Liver (tissue), 3 donors: ENCODE measurements at regions not wholly inside any gene's neighbourhood (a gene's known extent, or its start where the extent isn't known, plus 50 kb on each side); places are given as distances from the start of the nearest gene placed in this dataset.

Experiments used
- EGR1 ChIP-seq, 2 donors: IDR thresholded peaks; 2 replicates each; pipeline ENCODE4 v1.6.1; 2016 to 2018; ENCODE audit warnings: antibody characterized with exemption in 2 of 2, low read depth in 2 of 2
- GABPA ChIP-seq, 2 donors: IDR thresholded peaks in 1 of 2; conservative IDR thresholded peaks in 1 of 2; 2 replicates each; pipeline ENCODE4 v1.6.1; 2016; ENCODE audit warnings: antibody characterized with exemption in 2 of 2, mild to moderate bottlenecking in 1 of 2, moderate library complexity in 1 of 2
- JUND ChIP-seq, 2 donors: IDR thresholded peaks; 2 replicates each; pipeline ENCODE4 v1.6.1; 2016; ENCODE audit warnings: antibody characterized with exemption in 2 of 2
- RAD21 ChIP-seq, 2 donors: IDR thresholded peaks; 2 replicates each; pipeline ENCODE4 v1.6.1; 2016; ENCODE audit warnings: antibody characterized with exemption in 2 of 2, mild to moderate bottlenecking in 2 of 2
- RXRA ChIP-seq, 2 donors: IDR thresholded peaks; 2 replicates each; pipeline ENCODE4 v1.6.1; 2017 to 2018; ENCODE audit warnings: antibody characterized with exemption in 2 of 2, mild to moderate bottlenecking in 1 of 2
- SP1 ChIP-seq: IDR thresholded peaks from 2 replicates; pipeline ENCODE4 v1.6.1; 2018; ENCODE audit warnings: antibody characterized with exemption, mild to moderate bottlenecking
- TAF1 ChIP-seq: conservative IDR thresholded peaks from 2 replicates; pipeline ENCODE4 v1.6.1; 2016; ENCODE audit warnings: antibody characterized with exemption, mild to moderate bottlenecking
- YY1 ChIP-seq: IDR thresholded peaks from 2 replicates; pipeline ENCODE4 v1.6.1; 2016; ENCODE audit warnings: antibody characterized with exemption, mild to moderate bottlenecking
- TF ChIP-seq, protein P1 (sequence below): fragments of 150-350 bp; IDR thresholded peaks from 2 replicates; pipeline ENCODE4 v1.5.1; 2017; ENCODE audit warnings: improper control_type of control experiment, low read depth, low read length; ENCODE audit not compliant: missing input control
- TF ChIP-seq, protein P2 (sequence below): IDR thresholded peaks from 2 replicates; pipeline ENCODE4 v1.6.1; 2016; ENCODE audit warnings: antibody characterized with exemption
- TF ChIP-seq, protein P3 (sequence below): IDR thresholded peaks from 2 replicates; pipeline ENCODE4 v1.6.1; 2016; ENCODE audit warnings: antibody characterized with exemption, mild to moderate bottlenecking
- TF ChIP-seq, protein P4 (sequence below): IDR thresholded peaks from 2 replicates; pipeline ENCODE4 v1.6.1; 2016; ENCODE audit warnings: antibody characterized with exemption
- TF ChIP-seq, protein P5 (sequence below): IDR thresholded peaks from 2 replicates; pipeline ENCODE4 v1.6.1; 2016; ENCODE audit warnings: antibody characterized with exemption
- donor health status: healthy.
- donor health status: healthy.

DNA sequence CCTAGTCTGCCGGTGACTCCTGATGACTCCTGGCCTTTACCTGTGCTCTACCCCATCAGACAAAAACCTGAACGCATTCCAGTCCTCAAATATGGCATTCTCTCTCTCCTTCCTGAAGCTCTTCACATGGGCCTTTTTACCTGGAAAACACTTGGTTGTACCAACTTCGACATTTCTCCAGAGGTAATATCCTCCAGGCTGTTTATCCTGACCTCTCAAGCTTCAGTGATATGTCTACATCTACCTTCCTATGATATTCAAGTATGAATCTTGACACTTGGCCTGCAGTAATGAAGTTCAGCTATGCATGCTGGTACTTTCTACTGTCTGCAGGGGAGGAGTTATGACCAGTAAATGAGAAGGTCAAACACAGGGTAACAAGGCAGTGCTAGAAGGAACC is 901.8 kb downstream of the VRK1 start:
- TF ChIP-seq, protein P1, sequence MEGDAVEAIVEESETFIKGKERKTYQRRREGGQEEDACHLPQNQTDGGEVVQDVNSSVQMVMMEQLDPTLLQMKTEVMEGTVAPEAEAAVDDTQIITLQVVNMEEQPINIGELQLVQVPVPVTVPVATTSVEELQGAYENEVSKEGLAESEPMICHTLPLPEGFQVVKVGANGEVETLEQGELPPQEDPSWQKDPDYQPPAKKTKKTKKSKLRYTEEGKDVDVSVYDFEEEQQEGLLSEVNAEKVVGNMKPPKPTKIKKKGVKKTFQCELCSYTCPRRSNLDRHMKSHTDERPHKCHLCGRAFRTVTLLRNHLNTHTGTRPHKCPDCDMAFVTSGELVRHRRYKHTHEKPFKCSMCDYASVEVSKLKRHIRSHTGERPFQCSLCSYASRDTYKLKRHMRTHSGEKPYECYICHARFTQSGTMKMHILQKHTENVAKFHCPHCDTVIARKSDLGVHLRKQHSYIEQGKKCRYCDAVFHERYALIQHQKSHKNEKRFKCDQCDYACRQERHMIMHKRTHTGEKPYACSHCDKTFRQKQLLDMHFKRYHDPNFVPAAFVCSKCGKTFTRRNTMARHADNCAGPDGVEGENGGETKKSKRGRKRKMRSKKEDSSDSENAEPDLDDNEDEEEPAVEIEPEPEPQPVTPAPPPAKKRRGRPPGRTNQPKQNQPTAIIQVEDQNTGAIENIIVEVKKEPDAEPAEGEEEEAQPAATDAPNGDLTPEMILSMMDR = no peak
- TF ChIP-seq, protein P2, sequence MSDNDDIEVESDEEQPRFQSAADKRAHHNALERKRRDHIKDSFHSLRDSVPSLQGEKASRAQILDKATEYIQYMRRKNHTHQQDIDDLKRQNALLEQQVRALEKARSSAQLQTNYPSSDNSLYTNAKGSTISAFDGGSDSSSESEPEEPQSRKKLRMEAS = no peak
- TF ChIP-seq, protein P3, sequence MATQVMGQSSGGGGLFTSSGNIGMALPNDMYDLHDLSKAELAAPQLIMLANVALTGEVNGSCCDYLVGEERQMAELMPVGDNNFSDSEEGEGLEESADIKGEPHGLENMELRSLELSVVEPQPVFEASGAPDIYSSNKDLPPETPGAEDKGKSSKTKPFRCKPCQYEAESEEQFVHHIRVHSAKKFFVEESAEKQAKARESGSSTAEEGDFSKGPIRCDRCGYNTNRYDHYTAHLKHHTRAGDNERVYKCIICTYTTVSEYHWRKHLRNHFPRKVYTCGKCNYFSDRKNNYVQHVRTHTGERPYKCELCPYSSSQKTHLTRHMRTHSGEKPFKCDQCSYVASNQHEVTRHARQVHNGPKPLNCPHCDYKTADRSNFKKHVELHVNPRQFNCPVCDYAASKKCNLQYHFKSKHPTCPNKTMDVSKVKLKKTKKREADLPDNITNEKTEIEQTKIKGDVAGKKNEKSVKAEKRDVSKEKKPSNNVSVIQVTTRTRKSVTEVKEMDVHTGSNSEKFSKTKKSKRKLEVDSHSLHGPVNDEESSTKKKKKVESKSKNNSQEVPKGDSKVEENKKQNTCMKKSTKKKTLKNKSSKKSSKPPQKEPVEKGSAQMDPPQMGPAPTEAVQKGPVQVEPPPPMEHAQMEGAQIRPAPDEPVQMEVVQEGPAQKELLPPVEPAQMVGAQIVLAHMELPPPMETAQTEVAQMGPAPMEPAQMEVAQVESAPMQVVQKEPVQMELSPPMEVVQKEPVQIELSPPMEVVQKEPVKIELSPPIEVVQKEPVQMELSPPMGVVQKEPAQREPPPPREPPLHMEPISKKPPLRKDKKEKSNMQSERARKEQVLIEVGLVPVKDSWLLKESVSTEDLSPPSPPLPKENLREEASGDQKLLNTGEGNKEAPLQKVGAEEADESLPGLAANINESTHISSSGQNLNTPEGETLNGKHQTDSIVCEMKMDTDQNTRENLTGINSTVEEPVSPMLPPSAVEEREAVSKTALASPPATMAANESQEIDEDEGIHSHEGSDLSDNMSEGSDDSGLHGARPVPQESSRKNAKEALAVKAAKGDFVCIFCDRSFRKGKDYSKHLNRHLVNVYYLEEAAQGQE = no peak
- TF ChIP-seq YY1 = no peak
- no peak for TF ChIP-seq SP1
- TF ChIP-seq EGR1 (IDR thresholded peaks at IDR 0.05; ENCODE audit: low read depth in 2 of 2) = no peak
- TF ChIP-seq, protein P4, sequence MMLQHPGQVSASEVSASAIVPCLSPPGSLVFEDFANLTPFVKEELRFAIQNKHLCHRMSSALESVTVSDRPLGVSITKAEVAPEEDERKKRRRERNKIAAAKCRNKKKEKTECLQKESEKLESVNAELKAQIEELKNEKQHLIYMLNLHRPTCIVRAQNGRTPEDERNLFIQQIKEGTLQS = no peak
- no peak for TF ChIP-seq RAD21 (IDR thresholded peaks at IDR 0.05)
- TF ChIP-seq GABPA (IDR thresholded peaks at IDR 0.05 in 1 of 2, conservative IDR thresholded peaks at IDR 0.05 in 1 of 2) = no peak
- no peak for TF ChIP-seq JUND (IDR thresholded peaks at IDR 0.05)
- TF ChIP-seq, protein P5, sequence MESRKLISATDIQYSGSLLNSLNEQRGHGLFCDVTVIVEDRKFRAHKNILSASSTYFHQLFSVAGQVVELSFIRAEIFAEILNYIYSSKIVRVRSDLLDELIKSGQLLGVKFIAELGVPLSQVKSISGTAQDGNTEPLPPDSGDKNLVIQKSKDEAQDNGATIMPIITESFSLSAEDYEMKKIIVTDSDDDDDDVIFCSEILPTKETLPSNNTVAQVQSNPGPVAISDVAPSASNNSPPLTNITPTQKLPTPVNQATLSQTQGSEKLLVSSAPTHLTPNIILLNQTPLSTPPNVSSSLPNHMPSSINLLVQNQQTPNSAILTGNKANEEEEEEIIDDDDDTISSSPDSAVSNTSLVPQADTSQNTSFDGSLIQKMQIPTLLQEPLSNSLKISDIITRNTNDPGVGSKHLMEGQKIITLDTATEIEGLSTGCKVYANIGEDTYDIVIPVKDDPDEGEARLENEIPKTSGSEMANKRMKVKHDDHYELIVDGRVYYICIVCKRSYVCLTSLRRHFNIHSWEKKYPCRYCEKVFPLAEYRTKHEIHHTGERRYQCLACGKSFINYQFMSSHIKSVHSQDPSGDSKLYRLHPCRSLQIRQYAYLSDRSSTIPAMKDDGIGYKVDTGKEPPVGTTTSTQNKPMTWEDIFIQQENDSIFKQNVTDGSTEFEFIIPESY = no peak
- no peak for TF ChIP-seq RXRA (IDR thresholded peaks at IDR 0.05)
- no peak for TF ChIP-seq TAF1
